Lung (tissue), 11 donors: ENCODE measurements at regions not wholly inside any gene's neighbourhood (a gene's known extent, or its start where the extent isn't known, plus 50 kb on each side); places are given as distances from the start of the nearest gene placed in this dataset.

Source experiments
- ATAC-seq: fragments of 200-7000 bp; cut with Tn5 transposase; one replicate; pipeline ENCODE4 v1.9.1; 2020; ENCODE audit warnings: moderate number of reproducible peaks; ENCODE audit not compliant: insufficient read depth, low FRiP score
- DNase-seq, 3 donors: peaks; one replicate each; pipeline ENCODE4 v3.0.0-alpha.2; 2013 to 2017
- H3K27ac ChIP-seq, 2 donors: one replicate each; pipeline ENCODE4 v1.5.1; 2013; ENCODE audit warnings: mild to moderate bottlenecking in 2 of 2, moderate library complexity in 2 of 2, control low read depth in 1 of 2, inconsistent platforms in 1 of 2, low read depth in 1 of 2, low read length in 1 of 2
- H3K27me3 ChIP-seq, 3 donors: one replicate each; pipeline ENCODE4 v1.5.1; 2013; ENCODE audit warnings: low read length in 2 of 3; ENCODE audit not compliant: control insufficient read depth in 3 of 3, insufficient read depth in 3 of 3
- H3K36me3 ChIP-seq, 4 donors: one replicate each; pipeline ENCODE4 v1.5.1; 2013; ENCODE audit warnings: low read length in 4 of 4, mild to moderate bottlenecking in 1 of 4, moderate library complexity in 1 of 4; ENCODE audit not compliant: control insufficient read depth in 4 of 4, insufficient read depth in 4 of 4
- H3K4me1 ChIP-seq, 5 donors: one replicate each; pipeline ENCODE4 v1.5.1; 2013; ENCODE audit warnings: low read length in 5 of 5, mild to moderate bottlenecking in 2 of 5, moderate library complexity in 1 of 5; ENCODE audit not compliant: control insufficient read depth in 5 of 5, insufficient read depth in 5 of 5
- H3K4me3 ChIP-seq: one replicate; pipeline ENCODE4 v1.5.1; 2013; ENCODE audit warnings: mild to moderate bottlenecking, control low read depth, moderate library complexity
- H3K9ac ChIP-seq, 2 donors: one replicate each; pipeline ENCODE4 v1.5.1; 2013; ENCODE audit warnings: low read length in 2 of 2, control low read depth in 1 of 2; ENCODE audit not compliant: insufficient read depth in 1 of 2
- H3K9me3 ChIP-seq, 4 donors: one replicate each; pipeline ENCODE4 v1.5.1; 2013; ENCODE audit warnings: low read length in 3 of 4, mild to moderate bottlenecking in 1 of 4, moderate library complexity in 1 of 4; ENCODE audit not compliant: control insufficient read depth in 4 of 4, insufficient read depth in 3 of 4
- CTCF ChIP-seq: IDR thresholded peaks from 2 replicates; pipeline ENCODE4 v1.5.1; 2012; ENCODE audit warnings: mild to moderate bottlenecking; ENCODE audit errors: control extremely low read depth, extremely low read depth
- WGBS, 2 donors: extraction: QIAGEN DNeasy Blood & Tissue Kit; methylation state at CpG; one replicate each; pipeline ENCODE4 v1.1.7; 2013; 5-methylcytosine and 5-hydroxymethylcytosine counted together
- donor health status: control.
- donor health status: control.
- donor health status: Bipolar disorder and iron deficiency.
- donor health status: healthy.
- donor health status: DM: yes; HTN: yes; CAD: no.

GRCh38 chr11:112470355-112470754 is 209.7 kb upstream of the PLET1 start:
- WGBS, 2 donors = 78 to 85% methylated on average over 4 of the region's 4 CpGs
- peaks cover 0 to under 1% (median 0%) of the 10 kb centered on the region in 5 donors for H3K4me1 ChIP-seq
- H3K4me3 ChIP-seq = no peak overlapping the region
- ATAC-seq = no peak
- peaks cover 0 to 6% (median 0%) of the 10 kb centered on the region in 3 donors for H3K27me3 ChIP-seq
- no peaks in the 10 kb centered on the region for H3K36me3 ChIP-seq
- H3K9me3 ChIP-seq = peaks cover 0 to 2% (median 0%) of the 10 kb centered on the region in 4 donors
- no peak overlapping the region for H3K9ac ChIP-seq
- no peak for TF ChIP-seq CTCF
- H3K27ac ChIP-seq = no peak overlapping the region
- no peak for DNase-seq

GRCh38 chr11:112471731-112472130 is 211.1 kb upstream of the PLET1 start:
- Histone ChIP-seq H3K9ac (no peak overlapping the region), H3K27me3 (peaks cover 0 to 4% (median 0%) of the 10 kb centered on the region in 3 donors), H3K36me3 (no peaks in the 10 kb centered on the region), H3K27ac (no peak overlapping the region), H3K9me3 (peaks cover 0 to 2% (median 0%) of the 10 kb centered on the region in 4 donors), H3K4me3 (no peak overlapping the region), H3K4me1 (no peaks in the 10 kb centered on the region)
- ATAC-seq (no peak), DNase-seq (no peak)
- TF ChIP-seq CTCF = no peak
- WGBS, 2 donors = 56 to 78% methylated on average over 5 of the region's 5 CpGs

- Histone ChIP-seq H3K27ac (no peak overlapping the region), H3K9me3 (no peaks in the 10 kb centered on the region), H3K4me1 (peaks cover 0 to 2% (median 0%) of the 10 kb centered on the region in 5 donors), H3K4me3 (no peak overlapping the region), H3K36me3 (no peaks in the 10 kb centered on the region), H3K27me3 (no peaks in the 10 kb centered on the region), H3K9ac (no peak overlapping the region)
- no peak for TF ChIP-seq CTCF
- ATAC-seq (no peak), DNase-seq (no peak)
- WGBS, 2 donors = 84 to 91% methylated on average over 2 of the region's 2 CpGs
Measured at GRCh38 chr11:112477152-112477551, 216.5 kb upstream of the PLET1 start.
